ENCODE measurements at regions not wholly inside any gene's neighbourhood (a gene's known extent, or its start where the extent isn't known, plus 50 kb on each side); places are given as distances from the start of the nearest gene placed in this dataset.

- no peak overlapping the region for H3K4me2 ChIP-seq (ENCODE audit: insufficient read depth, low read length)
- no peak overlapping the region for H3K4me3 ChIP-seq (ENCODE audit: insufficient read depth, low read length)
- no peak overlapping the region for H3K27ac ChIP-seq (ENCODE audit: low read depth, low read length)
- no peaks in the 10 kb centered on the region for H4K20me1 ChIP-seq (ENCODE audit: insufficient read depth, low read length)
- no peaks in the 10 kb centered on the region for H3K4me1 ChIP-seq (ENCODE audit: insufficient read depth, low read length)
- no peak for DNase-seq (ENCODE audit: insufficient read length, low spot score, missing footprints)
- no peak for TF ChIP-seq CTCF (IDR thresholded peaks at IDR 0.05; ENCODE audit: extremely low read depth, low read depth, low read length)
- no peaks in the 10 kb centered on the region for H3K27me3 ChIP-seq (ENCODE audit: insufficient read depth, low read length)
- no peak overlapping the region for H2AFZ ChIP-seq (ENCODE audit: low read length)
- H3K36me3 ChIP-seq (ENCODE audit: insufficient read depth, low read length), result no peaks in the 10 kb centered on the region
- H3K9me3 ChIP-seq (ENCODE audit: low read depth, low read length), result peaks cover 5% of the 10 kb centered on the region
- no peaks in the 10 kb centered on the region for H3K79me2 ChIP-seq (ENCODE audit: insufficient read depth, low read length)
Observed at GRCh38 chr4:62232814-62233213, 1032.7 kb downstream of the ADGRL3 start.

GRCh38 chr4:62231994-62232393, 1031.9 kb downstream of the ADGRL3 start:
- H3K79me2 ChIP-seq (ENCODE audit: insufficient read depth, low read length), result no peaks in the 10 kb centered on the region
- TF ChIP-seq CTCF (IDR thresholded peaks at IDR 0.05; ENCODE audit: extremely low read depth, low read depth, low read length), result no peak
- no peaks in the 10 kb centered on the region for H4K20me1 ChIP-seq (ENCODE audit: insufficient read depth, low read length)

GRCh38 chr4:62226082-62226481, 1026.0 kb downstream of the ADGRL3 start:
- H3K4me1 ChIP-seq (ENCODE audit: insufficient read depth, low read length), result no peaks in the 10 kb centered on the region
- H3K9me3 ChIP-seq (ENCODE audit: low read depth, low read length), result peaks cover 6% of the 10 kb centered on the region
- H3K27ac ChIP-seq (ENCODE audit: low read depth, low read length), result no peak overlapping the region
- no peaks in the 10 kb centered on the region for H3K27me3 ChIP-seq (ENCODE audit: insufficient read depth, low read length)
- H3K4me2 ChIP-seq (ENCODE audit: insufficient read depth, low read length), result no peak overlapping the region
- H2AFZ ChIP-seq (ENCODE audit: low read length), result no peak overlapping the region
- H4K20me1 ChIP-seq (ENCODE audit: insufficient read depth, low read length), result no peaks in the 10 kb centered on the region
- DNase-seq (ENCODE audit: insufficient read length, low spot score, missing footprints), result no peak
- H3K4me3 ChIP-seq (ENCODE audit: insufficient read depth, low read length), result no peak overlapping the region
- H3K36me3 ChIP-seq (ENCODE audit: insufficient read depth, low read length), result no peaks in the 10 kb centered on the region
- no peak for TF ChIP-seq CTCF (IDR thresholded peaks at IDR 0.05; ENCODE audit: extremely low read depth, low read depth, low read length)
- H3K79me2 ChIP-seq (ENCODE audit: insufficient read depth, low read length), result no peaks in the 10 kb centered on the region

More at GRCh38 chr4:62231994-62232393, 1031.9 kb downstream of the ADGRL3 start:
- Histone ChIP-seq H3K9me3 (ENCODE audit: low read depth, low read length) (peaks cover 5% of the 10 kb centered on the region), H3K4me2 (ENCODE audit: insufficient read depth, low read length) (no peak overlapping the region), H3K4me3 (ENCODE audit: insufficient read depth, low read length) (no peak overlapping the region), H3K36me3 (ENCODE audit: insufficient read depth, low read length) (no peaks in the 10 kb centered on the region), H3K27ac (ENCODE audit: low read depth, low read length) (no peak overlapping the region), H3K27me3 (ENCODE audit: insufficient read depth, low read length) (no peaks in the 10 kb centered on the region), H2AFZ (ENCODE audit: low read length) (no peak overlapping the region), H3K4me1 (ENCODE audit: insufficient read depth, low read length) (no peaks in the 10 kb centered on the region)
- DNase-seq (ENCODE audit: insufficient read length, low spot score, missing footprints), result no peak

- Histone ChIP-seq H3K27me3 (ENCODE audit: insufficient read depth, low read length) (no peaks in the 10 kb centered on the region), H3K36me3 (ENCODE audit: insufficient read depth, low read length) (no peaks in the 10 kb centered on the region), H3K27ac (ENCODE audit: low read depth, low read length) (no peak overlapping the region), H3K79me2 (ENCODE audit: insufficient read depth, low read length) (no peaks in the 10 kb centered on the region), H3K9me3 (ENCODE audit: low read depth, low read length) (peaks cover 4% of the 10 kb centered on the region), H4K20me1 (ENCODE audit: insufficient read depth, low read length) (no peaks in the 10 kb centered on the region), H3K4me3 (ENCODE audit: insufficient read depth, low read length) (no peak overlapping the region), H2AFZ (ENCODE audit: low read length) (no peak overlapping the region), H3K4me2 (ENCODE audit: insufficient read depth, low read length) (no peak overlapping the region), H3K4me1 (ENCODE audit: insufficient read depth, low read length) (no peaks in the 10 kb centered on the region)
- no peak for DNase-seq (ENCODE audit: insufficient read length, low spot score, missing footprints)
- no peak for TF ChIP-seq CTCF (IDR thresholded peaks at IDR 0.05; ENCODE audit: extremely low read depth, low read depth, low read length)
Observed at GRCh38 chr4:62222121-62222520, 1022.0 kb downstream of the ADGRL3 start.

Measured in osteoblast (primary cell).